NCI-H524 treated with DMSO at 0.1 percent for 48 hours (cell line): ENCODE measurements at regions not wholly inside any gene's neighbourhood (a gene's known extent, or its start where the extent isn't known, plus 50 kb on each side); places are given as distances from the start of the nearest gene placed in this dataset.
"Not testable (repeated sequence)": the region's sequence is repeated elsewhere in the genome, so short reads cannot be mapped to it uniquely, and the experiment has no call there.

ENCODE experiments used
- DNase-seq: peaks from one replicate; lab custom pipeline; 2025; lab: John Stamatoyannopoulos, UW

DNA sequence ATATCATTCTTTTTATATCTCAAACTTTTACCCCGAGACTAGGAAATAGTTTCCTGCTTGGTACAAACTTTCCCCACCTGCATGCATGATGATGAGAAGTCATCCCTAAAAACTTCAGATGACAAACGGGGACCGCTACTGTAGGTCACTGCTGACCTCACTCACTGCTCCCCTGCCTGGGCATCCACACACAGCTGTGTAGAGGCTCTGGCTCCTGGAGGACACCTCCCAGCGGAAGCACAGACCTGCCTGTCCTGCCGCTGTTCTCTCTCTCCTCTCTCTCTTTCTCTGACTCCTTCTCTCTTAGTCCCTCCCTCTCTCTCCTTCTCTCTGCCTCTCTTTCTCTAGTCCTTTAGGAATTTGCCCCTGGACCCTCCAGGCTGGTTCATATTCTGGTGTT is 202.9 kb upstream of the PITRM1 start:
- no peak for DNase-seq

DNA sequence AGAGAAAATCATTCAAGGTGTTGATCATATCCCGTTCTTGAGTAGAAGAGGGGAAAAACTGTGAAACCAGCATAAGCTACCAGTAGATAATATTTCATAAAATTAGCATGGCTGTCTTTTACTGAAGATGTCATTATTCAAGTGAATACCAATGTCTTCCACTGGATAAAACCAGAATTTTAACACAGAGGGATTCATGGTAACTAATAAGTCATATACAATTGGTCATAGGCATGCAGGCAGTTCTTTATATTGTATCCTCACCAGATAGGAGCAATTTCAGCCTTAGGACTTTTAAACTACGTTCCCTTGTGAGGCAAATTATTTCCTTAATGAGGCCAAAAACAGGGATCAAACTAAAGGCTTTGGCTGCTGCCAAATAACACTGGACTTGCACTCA is 202.3 kb upstream of the PITRM1 start:
- no peak for DNase-seq

DNA sequence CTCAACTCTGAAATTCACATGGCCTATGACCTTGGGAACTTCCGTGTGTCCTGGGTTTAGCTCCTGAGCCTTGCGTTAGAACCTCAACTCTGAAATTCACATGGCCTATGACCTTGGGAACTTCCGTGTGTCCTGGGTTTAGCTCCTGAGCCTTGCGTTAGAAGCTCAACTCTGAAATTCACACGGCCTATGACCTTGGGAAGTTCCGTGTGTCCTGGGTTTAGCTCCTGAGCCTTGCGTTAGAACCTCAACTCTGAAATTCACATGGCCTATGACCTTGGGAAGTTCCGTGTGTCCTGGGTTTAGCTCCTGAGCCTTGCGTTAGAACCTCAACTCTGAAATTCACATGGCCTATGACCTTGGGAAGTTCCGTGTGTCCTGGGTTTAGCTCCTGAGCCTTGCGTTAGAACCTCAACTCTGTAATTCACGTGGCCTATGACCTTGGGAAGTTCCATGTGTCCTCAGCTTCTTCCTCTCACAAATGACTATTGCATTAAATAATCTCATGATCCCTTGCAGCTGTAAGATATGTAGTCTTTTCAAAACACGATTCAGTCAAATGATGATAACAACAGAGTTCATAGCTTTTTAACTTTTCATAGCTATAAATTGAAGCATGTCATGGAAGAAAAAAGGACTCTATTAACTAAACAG is 200.9 kb upstream of the PITRM1 start:
- not testable (repeated sequence) for DNase-seq

DNA sequence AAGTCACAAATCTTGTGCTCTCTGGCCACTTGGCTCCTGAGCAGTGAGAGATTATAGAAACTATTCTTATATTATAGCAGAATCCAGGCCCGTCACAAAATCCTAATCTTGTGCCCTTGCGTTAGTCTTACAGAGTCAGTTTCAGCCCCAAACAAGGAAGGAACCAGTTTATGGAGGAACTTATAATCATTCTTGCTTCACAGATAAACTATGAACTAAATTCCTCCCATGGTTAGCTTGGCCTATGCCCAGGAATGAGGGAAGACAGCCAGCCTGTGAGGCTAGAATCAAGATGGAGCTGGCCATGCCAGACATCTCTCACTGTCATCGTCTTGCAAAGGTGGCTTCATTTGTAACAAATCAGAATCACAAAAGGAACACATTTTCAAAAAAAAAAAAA is 199.7 kb upstream of the PITRM1 start:
- no peak for DNase-seq

DNA sequence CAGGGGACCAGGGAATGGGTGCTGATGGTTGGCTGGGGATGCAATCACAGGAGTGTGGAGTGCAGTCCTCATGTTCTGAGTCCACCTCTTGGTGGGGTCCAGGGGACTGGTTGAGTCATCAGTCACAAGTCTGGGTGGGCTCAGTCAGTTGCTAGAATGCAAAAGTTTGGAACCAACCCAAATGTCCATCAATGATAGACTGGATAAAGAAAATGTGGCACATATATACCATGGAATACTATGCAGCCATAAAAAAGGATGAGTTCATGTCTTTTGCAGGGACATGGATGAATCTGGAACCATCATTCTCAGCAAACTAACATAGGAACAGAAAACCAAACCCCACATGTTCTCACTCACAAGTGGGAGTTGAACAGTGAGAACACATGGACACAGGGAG is 199.0 kb upstream of the PITRM1 start:
- not testable (repeated sequence) for DNase-seq

DNA sequence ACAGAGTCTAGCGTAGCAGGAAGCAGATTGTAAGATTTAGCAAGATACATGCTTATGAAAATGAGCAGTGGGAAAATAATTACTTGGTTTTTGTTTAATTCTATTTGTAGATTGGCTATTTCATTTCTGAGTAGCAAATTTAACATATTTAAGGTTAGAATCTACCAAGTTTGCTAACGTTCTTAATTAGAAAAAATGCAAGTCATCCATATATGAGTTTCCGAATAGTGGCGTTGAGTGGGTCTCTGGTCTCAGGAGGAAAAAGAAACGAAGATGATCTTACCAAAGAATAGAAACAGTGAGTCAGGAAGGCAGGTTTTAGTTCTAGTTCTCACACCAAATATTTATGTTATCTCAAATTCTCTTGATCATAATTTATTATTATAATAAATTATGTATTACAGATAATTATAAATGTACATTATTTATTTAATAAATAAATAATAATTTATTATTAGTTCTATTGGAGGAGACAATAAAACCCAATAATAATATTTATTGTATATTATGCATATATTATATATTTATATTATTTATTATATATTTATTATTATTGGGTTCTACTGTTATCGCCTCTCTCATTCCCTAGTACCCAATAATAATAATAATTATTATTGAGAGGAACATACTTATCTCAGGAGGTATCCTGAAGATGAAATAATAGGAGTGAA is 194.3 kb upstream of the PITRM1 start:
- DNase-seq: no peak

DNA sequence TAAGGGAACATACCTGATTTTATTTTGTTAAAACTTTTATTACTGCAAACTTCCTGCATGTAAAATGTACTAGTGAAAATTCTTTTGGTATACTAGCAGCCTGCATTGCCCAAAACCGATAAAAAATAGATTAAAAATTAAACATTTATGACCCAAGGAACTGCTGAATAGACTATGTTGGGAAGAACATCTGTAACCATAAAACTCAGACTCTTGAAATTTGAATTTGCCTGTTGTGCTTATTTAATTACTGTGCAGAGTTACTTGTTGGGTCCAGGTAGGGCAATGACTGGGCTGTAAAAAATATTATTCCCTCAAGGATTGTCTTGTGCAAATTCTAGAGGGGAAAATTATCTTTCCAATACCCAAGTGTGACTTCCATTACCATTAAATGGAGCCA is 193.5 kb upstream of the PITRM1 start:
- DNase-seq: no peak

DNA sequence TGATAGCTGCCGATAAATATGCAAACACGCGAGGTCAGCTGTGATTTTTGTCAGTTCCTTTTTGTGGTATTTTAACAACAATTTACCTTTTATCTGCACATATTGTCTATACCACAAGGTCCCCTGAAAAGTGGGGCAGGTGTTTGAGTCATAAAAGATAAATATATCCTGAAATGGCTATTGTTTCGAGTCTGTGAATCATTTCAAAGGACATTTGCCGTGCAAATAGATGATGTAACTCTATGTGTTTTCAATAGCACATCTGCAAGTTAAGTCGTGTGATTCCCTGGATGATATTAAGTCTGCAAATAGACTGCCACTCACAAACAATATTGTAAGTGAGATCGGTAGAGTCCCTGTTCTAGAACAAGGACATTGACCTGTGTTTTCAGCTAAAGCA is 193.0 kb upstream of the PITRM1 start:
- DNase-seq: no peak

DNA sequence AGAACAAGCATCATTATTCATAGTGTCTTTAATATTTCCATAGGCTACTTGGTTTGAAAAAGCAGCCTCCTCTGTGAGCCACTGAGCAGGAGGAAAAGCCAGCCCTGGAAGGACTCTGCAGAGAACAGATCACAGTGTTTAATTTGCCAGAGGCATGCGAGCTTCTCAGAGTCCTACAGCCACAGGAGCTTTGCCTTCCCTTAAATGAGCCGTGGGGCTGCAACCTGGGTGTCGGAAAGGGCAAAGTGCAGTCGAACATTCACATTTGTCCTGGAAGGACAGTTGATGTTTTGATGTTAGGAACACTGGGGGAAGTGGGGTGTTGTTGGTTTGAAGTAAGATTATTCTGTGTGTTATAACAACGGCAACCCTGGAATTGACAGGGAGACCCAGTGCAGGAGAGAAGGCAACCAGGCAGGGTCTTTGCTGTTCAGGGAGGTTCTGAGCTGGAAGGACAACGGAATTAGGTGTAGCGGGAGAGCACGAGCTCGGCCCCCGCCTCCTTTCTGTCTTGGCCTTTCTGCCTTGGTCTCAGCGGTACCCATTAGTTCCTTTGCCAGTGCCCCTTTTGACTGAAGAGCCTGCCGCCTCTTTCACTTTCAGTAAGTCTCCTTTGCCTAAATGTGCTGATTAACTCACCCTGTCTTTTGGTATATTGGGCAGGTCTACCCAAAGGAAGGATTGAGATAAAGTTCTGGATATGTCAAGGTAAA is 192.3 kb upstream of the PITRM1 start:
- DNase-seq: no peak

DNA sequence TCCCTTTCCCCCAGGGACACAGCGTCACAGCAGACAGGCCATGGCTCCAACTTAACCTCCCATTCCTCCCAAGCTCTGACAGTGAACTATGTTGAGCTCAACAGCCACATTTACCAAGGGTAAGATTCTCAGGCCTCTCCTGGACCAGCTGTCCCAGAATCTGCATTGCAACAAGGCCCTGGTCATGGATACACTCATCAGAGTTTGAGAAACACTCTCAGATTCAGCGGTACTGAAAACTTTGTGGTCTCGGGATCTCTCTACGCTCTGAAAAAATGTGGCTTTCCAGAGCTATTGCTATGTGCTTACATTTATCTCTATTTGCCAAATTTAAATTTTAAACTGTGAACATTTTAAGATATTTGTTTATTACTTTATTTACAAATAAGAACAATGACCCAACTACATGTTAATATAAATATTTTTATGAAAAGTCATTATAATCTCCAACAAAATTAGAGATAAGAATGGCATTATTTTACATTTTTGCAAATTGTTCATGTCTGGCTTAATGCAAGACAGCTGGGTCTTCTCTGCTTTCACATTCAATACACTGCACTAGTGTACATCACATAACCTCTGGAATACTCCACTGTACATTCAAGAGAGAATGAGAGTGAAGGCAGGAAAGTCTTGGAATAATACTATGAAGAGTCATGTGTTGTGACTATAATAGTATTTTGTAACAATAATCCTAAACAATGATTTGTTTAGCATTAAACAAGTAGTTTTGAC is 190.9 kb upstream of the PITRM1 start:
- no peak for DNase-seq

DNA sequence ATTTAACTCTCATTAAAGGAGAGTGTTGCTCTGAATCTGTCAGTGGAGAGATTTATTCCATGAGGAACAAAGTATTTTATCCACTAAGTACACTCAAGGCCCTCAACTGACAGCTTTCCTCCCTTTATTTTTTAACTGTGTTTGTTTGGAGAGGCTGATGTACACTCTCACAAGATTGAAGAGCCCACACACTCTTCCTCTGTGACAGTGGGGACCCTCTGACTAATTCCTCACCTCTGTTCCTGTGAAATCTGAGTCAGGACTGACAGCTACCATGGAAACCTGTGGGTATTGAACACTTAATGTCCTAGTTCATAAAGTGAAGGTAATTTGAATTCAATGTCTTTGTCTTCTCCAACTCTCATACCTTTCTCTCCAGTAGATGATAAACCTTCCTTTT is 189.8 kb upstream of the PITRM1 start:
- DNase-seq: no peak

DNA sequence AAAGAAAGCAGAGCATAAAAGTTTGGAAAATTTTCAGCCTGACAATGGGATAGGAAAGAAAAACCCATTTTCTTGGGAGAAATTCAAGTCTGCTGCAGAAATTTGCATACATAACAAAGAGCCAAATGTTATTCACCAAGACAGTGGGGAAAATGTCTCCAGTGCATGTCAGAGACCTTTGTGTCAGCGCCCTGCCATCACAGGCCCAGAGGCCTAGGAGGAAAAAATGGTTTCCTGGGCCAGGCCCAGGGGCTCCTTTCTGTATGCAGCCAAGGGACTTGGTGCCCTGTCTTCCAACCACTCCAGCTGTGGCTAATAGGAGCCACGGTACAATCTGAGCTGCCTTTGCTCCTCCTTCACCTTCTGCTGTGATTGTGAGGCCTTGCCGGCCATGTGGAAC is 189.1 kb upstream of the PITRM1 start:
- DNase-seq: no peak

DNA sequence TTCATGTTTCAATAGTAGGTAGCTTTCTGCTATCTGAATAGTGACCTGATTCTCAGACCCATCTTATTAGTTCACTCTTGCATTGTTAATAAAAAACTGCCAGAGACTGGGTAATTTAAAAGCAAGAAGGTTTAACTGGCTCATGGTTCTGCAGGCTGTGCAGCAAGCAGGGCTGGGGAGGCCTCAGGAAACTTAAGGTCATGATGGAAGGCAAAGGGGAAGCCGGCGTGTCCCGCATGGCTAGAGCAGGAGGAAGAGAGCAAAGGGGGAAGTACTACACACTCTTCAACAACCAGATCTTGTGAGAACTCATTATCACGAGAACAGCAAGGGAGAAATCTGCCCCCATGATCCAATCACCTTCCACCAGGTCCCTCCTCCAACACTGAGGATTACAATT is 185.2 kb upstream of the PITRM1 start:
- DNase-seq: no peak

DNA sequence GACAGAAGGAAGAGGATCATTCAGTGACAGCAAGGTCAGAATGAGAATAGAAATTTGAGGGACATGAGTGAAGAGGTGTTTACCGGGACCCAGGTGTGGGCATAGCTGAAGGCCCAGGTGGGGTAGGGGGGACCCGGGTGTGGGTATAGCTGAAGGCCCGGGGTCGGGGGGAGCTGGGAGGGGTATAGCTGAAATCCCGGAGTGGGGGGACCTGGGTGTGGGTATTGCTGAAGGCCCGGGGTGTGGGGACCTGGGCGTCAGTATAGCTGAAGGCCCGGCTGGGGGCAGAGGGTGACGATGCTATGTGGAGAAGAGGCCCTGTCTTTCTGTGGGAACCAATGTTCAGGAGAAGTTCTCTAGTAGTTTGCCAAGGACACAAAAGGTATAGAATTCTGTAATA is 183.0 kb upstream of the PITRM1 start:
- DNase-seq: no peak

DNA sequence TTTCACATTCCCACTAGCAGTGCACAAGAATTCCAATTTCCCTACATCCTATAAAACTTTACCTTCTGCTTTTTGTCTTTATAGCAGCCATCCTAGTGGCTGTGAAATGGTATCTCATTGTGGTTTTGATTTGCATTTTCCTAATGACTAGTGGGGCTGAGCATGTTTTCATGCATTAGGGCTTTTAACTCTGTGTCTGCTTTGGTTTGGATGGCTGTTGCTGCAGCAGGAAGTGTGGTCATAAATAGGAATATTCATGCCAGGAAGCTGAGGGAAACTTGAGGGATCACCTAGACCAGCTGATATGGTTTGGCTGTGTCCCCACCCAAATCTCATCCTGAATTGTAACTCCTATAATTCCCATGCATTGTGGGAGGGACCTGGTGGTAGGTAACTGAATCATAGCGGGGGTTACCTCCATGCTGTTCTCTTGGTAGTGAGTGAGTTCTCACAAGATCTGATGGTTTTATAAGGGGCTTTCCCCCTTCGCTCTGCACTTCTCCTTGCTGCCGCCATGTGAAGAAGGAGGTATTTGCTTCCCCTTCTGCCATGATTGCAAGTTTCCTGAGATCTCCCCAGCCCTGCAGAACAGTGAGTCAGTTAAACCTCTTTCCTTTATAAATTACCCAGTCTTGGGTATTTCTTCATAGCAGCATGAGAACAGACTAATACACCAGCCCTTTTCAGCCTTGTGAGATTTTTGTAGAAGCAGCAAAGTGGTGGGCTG is 181.8 kb upstream of the PITRM1 start:
- DNase-seq: no peak

DNA sequence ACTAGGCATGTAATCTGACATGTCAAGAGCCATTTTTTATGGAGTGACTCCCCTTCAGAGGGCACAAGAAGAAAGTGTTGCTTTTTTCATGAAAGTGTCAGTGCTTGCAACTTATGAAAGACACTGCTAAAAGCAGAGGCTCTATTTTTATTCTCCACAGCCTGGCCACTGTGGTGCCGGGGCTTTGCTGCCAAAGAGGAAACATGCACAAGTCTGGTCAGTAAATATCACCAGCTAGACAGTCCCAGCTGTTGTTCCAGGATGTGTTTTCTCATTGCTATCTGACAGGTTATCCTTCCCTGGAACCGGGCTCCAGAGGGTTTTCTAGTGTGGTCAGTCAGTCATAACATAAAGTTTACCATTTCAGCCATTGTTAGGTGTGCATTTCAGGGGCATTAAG is 180.7 kb upstream of the PITRM1 start:
- no peak for DNase-seq

DNA sequence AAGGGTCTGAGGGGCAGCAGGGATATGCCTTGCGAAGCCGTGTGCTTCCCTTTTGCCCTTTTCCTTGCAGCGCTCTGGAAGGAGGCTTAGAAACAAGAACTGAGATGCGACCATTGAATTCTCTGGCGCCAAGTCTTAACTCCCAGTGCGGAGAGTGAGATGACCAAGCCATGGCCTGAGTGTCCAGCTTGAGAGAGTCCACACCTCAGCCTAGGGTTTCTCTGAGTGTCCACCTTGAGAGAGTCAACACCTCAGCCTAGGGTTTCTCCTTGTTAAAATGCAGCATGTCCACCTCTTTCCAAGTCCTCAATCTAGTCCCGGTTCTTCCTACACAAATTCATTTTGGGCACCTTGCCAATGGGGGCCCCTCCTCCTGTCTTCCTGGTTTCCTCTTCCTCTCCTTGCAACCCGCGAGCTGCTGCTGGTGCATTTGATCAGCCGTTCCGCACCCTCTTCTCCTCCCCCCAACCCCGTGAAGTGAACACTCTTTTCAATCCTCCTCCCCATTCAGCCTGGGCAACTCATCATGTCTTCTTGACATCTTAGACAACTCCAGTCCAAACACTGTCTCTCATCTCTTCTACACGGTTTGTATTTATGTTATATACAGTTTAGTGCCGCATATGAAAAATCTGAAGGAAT is 178.2 kb upstream of the PITRM1 start:
- no peak for DNase-seq

DNA sequence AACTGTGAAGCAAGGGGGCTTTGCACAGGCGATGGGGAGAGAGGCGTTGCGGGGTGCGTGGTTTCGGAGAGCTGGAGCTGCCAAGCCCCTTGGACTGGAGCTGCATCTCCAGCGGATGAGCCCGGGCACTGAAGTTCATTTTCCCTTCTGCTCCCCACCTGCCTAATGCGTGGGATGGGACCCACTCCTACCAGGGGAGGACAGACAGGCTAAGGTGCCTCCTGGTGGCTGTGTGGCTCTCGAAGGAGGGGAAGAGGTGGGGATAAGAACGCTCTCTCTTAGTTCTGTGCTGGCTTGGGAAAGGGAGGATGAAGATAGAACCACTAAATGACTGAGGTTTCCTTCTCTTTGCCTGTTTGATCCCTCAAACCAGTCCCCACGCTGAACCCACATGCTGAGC is 177.6 kb upstream of the PITRM1 start:
- DNase-seq: no peak

DNA sequence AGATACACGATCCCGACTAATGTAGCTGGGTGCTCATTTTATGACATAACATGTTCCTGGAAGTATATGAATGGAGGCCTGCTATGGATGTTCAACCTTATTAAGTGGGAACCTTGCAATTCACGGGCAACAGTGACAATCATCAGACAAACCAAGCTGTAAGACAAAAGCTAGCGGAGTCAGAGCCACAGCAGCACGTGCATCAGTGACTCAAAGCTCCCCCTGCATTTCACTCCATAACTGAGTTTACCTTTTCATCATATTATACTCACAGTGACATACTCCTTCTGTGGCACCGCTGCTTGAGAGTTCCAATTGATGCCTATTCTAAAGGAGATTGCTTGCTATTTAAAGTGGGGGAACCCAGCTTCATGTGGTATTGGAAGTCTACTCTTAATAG is 176.0 kb upstream of the PITRM1 start:
- no peak for DNase-seq

DNA sequence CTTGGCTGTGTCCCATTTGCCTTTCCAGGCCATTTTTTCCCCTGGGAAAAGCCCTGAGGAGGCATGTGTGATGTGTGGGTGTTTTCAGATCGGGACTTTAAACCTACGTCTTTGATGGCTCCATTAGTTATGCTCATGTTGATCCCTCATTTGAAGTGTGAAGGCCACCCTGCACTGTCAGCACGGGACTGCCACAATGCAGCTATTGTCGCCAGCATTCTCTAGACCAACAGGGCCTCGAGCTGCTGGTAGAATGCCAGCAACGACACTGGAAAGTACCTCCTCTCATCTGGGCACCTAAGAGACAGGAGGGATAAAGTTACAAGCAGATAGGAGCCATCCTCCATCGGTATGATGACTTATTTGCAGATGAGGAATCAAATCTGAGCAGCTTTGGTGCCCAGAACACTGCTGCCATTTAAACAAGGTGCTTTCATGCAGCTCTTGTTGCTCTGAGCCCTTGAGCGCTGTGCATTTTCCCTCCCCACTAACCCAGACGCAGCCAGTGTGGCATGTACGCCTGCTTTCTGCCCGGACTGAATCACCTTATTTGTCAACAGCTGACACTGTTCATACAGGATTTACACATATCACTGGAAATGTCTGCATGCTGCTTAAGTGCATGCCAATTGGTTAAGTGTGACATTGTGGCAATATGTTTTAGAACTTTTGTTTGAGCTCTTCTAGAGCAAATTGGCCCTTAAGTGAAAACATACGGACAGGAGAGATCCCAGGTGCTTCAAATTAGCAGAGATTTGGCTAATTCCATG is 175.0 kb upstream of the PITRM1 start:
- no peak for DNase-seq

DNA sequence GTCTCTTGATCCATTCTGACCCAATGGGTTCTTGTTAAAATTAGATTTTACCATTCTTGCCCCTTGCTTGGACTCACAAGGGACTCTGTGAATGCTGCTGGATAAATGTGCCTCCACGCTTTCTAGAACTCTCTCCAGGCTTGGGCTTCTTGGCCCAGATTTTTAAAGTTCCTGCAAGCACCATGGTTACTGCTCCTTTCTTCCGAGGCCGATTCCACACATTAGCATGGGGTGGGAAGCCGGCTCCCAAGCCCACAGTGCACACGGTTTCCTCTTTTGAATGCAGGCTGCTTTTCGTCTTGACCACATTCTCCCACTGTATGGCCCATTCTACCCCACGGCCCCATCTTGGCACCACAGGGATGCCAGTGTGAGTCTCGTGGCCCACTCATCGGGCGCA is 174.3 kb upstream of the PITRM1 start:
- no peak for DNase-seq
